PC-9 (cell line): ENCODE measurements at regions not wholly inside any gene's neighbourhood (a gene's known extent, or its start where the extent isn't known, plus 50 kb on each side); places are given as distances from the start of the nearest gene placed in this dataset.

Source experiments
- EZH2 ChIP-seq: fragments of 200-600 bp; sonication (generic); IDR thresholded peaks from 2 replicates; pipeline ENCODE4 v1.8.0; 2017; ENCODE audit warnings: antibody characterized with exemption, low read depth
- TF ChIP-seq, protein P1 (sequence below): fragments of 200-600 bp; sonication (generic); conservative IDR thresholded peaks from 2 replicates; pipeline ENCODE4 v1.6.1; 2017; ENCODE audit warnings: mixed run types, antibody characterized with exemption, mild to moderate bottlenecking, moderate library complexity

DNA sequence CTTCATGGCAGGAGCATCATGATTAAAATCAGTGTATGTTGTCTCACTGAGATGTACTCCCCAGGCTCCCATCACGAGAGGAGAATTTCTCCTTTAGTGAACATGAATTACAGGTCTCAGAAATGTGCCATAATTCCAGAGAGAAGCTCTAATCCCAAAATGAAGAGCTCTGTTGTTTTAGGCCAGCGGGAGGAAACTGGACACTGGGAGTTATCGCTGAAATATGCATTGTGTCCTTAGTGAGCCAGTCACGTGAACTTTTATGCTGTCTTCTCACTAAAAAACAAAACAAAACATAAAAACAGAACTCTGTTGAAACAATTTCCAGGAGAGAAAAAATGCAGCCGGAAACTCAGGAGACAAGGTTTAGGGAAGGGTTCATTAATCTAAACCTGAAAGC, 315.7 kb upstream of the NT5E start:
- TF ChIP-seq EZH2: no peak
- TF ChIP-seq, protein P1, sequence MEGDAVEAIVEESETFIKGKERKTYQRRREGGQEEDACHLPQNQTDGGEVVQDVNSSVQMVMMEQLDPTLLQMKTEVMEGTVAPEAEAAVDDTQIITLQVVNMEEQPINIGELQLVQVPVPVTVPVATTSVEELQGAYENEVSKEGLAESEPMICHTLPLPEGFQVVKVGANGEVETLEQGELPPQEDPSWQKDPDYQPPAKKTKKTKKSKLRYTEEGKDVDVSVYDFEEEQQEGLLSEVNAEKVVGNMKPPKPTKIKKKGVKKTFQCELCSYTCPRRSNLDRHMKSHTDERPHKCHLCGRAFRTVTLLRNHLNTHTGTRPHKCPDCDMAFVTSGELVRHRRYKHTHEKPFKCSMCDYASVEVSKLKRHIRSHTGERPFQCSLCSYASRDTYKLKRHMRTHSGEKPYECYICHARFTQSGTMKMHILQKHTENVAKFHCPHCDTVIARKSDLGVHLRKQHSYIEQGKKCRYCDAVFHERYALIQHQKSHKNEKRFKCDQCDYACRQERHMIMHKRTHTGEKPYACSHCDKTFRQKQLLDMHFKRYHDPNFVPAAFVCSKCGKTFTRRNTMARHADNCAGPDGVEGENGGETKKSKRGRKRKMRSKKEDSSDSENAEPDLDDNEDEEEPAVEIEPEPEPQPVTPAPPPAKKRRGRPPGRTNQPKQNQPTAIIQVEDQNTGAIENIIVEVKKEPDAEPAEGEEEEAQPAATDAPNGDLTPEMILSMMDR: no peak
